DOHH2 (cell line): ENCODE measurements at regions not wholly inside any gene's neighbourhood (a gene's known extent, or its start where the extent isn't known, plus 50 kb on each side); places are given as distances from the start of the nearest gene placed in this dataset.

Experiments used
- H3F3A ChIP-seq: fragments of 200-600 bp; sonication (generic), shearing (Covaris generic); 2 replicates; pipeline ENCODE4 v1.6.0; 2016; ENCODE audit warnings: antibody characterized with exemption, mild to moderate bottlenecking; ENCODE audit not compliant: control insufficient read depth, insufficient read depth
- H3K27ac ChIP-seq: fragments of 200-600 bp; sonication (generic); 2 replicates; pipeline ENCODE4 v1.5.1; 2014; ENCODE audit warnings: low read depth, mild to moderate bottlenecking, low read length, moderate library complexity
- H3K27me3 ChIP-seq: fragments of 200-600 bp; sonication (generic); 2 replicates; pipeline ENCODE4 v1.6.1; 2014; ENCODE audit warnings: mild to moderate bottlenecking, low read length, mixed read lengths; ENCODE audit not compliant: control insufficient read depth
- H3K36me3 ChIP-seq: fragments of 200-600 bp; sonication (generic); 2 replicates; pipeline ENCODE4 v1.6.1; 2014; ENCODE audit warnings: mild to moderate bottlenecking, low read length, moderate library complexity, mixed read lengths; ENCODE audit not compliant: control insufficient read depth
- H3K4me1 ChIP-seq: fragments of 200-600 bp; sonication (generic); 2 replicates; pipeline ENCODE4 v1.6.1; 2014; ENCODE audit warnings: mild to moderate bottlenecking, low read length, mixed read lengths; ENCODE audit not compliant: control insufficient read depth
- H3K4me2 ChIP-seq: fragments of 200-600 bp; sonication (generic); 2 replicates; pipeline ENCODE4 v1.6.0; 2014; ENCODE audit warnings: mild to moderate bottlenecking, low read length, moderate library complexity
- H3K4me3 ChIP-seq: fragments of 200-600 bp; sonication (generic); 2 replicates; pipeline ENCODE4 v1.5.1; 2014; ENCODE audit warnings: mild to moderate bottlenecking, low read length, mixed read lengths
- H3K79me2 ChIP-seq: fragments of 200-600 bp; sonication (generic); 2 replicates; pipeline ENCODE4 v1.6.1; 2014; ENCODE audit warnings: mild to moderate bottlenecking, low read length, mixed read lengths; ENCODE audit not compliant: control insufficient read depth
- H3K9me2 ChIP-seq: fragments of 200-600 bp; sonication (generic); replicated peaks from 2 replicates; pipeline ENCODE4 v1.6.1; 2014; ENCODE audit warnings: mild to moderate bottlenecking, low read length, mixed read lengths; ENCODE audit not compliant: control insufficient read depth
- H3K9me3 ChIP-seq: fragments of 200-600 bp; sonication (generic); 2 replicates; pipeline ENCODE4 v1.6.1; 2014; ENCODE audit warnings: antibody characterized with exemption, low read length, mixed read lengths; ENCODE audit not compliant: control insufficient read depth, insufficient read depth
- H4K20me1 ChIP-seq: fragments of 200-600 bp; sonication (generic); 2 replicates; pipeline ENCODE4 v1.6.0; 2014; ENCODE audit warnings: low read depth, mild to moderate bottlenecking, antibody characterized with exemption, low read length, moderate library complexity; ENCODE audit not compliant: control insufficient read depth, insufficient read depth
- CTCF ChIP-seq: fragments of 200-600 bp; sonication (generic); IDR thresholded peaks from one replicate; pipeline ENCODE4 v1.5.1; 2014; ENCODE audit warnings: antibody characterized with exemption, mild to moderate bottlenecking, low read depth, low read length; ENCODE audit not compliant: poor library complexity, severe bottlenecking
- EZH2phosphoT487 ChIP-seq: fragments of 200-600 bp; sonication (generic); IDR thresholded peaks from 2 replicates; pipeline ENCODE4 v1.6.1; 2017; ENCODE audit warnings: borderline replicate concordance, mild to moderate bottlenecking, antibody characterized with exemption, low read length, moderate library complexity, mixed read lengths

GRCh38 chr20:11426948-11427347, 490.7 kb upstream of the BTBD3 start:
- no peak overlapping the region for H3K4me3 ChIP-seq
- H3F3A ChIP-seq: no peaks in the 10 kb centered on the region
- no peaks in the 10 kb centered on the region for H3K27me3 ChIP-seq
- H3K27ac ChIP-seq: no peak overlapping the region
- H3K36me3 ChIP-seq: no peaks in the 10 kb centered on the region
- H3K4me1 ChIP-seq: no peaks in the 10 kb centered on the region
- no peaks in the 10 kb centered on the region for H4K20me1 ChIP-seq
- no peaks in the 10 kb centered on the region; the same call in 1 of the 2 replicates for H3K9me3 ChIP-seq
- H3K79me2 ChIP-seq: no peaks in the 10 kb centered on the region
- no peaks in the 10 kb centered on the region for H3K9me2 ChIP-seq
- no peak overlapping the region for H3K4me2 ChIP-seq
- no peak for TF ChIP-seq EZH2phosphoT487
- no peak for TF ChIP-seq CTCF

GRCh38 chr20:11429168-11429567, 488.5 kb upstream of the BTBD3 start:
- no peak overlapping the region for H3K27ac ChIP-seq
- no peaks in the 10 kb centered on the region for H3K9me2 ChIP-seq
- no peaks in the 10 kb centered on the region for H3K4me1 ChIP-seq
- H3K27me3 ChIP-seq: no peaks in the 10 kb centered on the region
- no peaks in the 10 kb centered on the region for H3K36me3 ChIP-seq
- no peaks in the 10 kb centered on the region for H3K79me2 ChIP-seq
- no peaks in the 10 kb centered on the region for H3F3A ChIP-seq
- no peak overlapping the region for H3K4me3 ChIP-seq
- H3K9me3 ChIP-seq: no peaks in the 10 kb centered on the region
- TF ChIP-seq CTCF: no peak
- H3K4me2 ChIP-seq: no peak overlapping the region
- no peaks in the 10 kb centered on the region for H4K20me1 ChIP-seq

GRCh38 chr20:11429889-11430519, 487.7 kb upstream of the BTBD3 start:
- no peak overlapping the region for H3K27ac ChIP-seq
- H3K4me2 ChIP-seq: no peak overlapping the region
- no peaks in the 10 kb centered on the region for H3K36me3 ChIP-seq
- H3K4me3 ChIP-seq: no peak overlapping the region
- no peaks in the 10 kb centered on the region for H3F3A ChIP-seq
- H3K79me2 ChIP-seq: no peaks in the 10 kb centered on the region
- no peaks in the 10 kb centered on the region for H3K9me3 ChIP-seq
- H3K27me3 ChIP-seq: no peaks in the 10 kb centered on the region
- H3K9me2 ChIP-seq: no peaks in the 10 kb centered on the region
- no peaks in the 10 kb centered on the region for H4K20me1 ChIP-seq
- H3K4me1 ChIP-seq: no peaks in the 10 kb centered on the region
- no peak for TF ChIP-seq CTCF
- TF ChIP-seq EZH2phosphoT487: no peak
